Esophagus squamous epithelium (tissue), 5 donors: ENCODE measurements at regions not wholly inside any gene's neighbourhood (a gene's known extent, or its start where the extent isn't known, plus 50 kb on each side); places are given as distances from the start of the nearest gene placed in this dataset.
"Not testable (repeated sequence)": the region's sequence is repeated elsewhere in the genome, so short reads cannot be mapped to it uniquely, and the experiment has no call there.

Experiments used
- DNase-seq: peaks from one replicate; lab custom pipeline; 2025; lab: John Stamatoyannopoulos, UW
- H3K27ac ChIP-seq, 4 donors: fragments of 200-600 bp; sonication (generic); one replicate each; pipeline ENCODE4 v1.5.1; 2016 to 2019; ENCODE audit warnings: mild to moderate bottlenecking in 1 of 4
- H3K27me3 ChIP-seq, 4 donors: fragments of 200-600 bp; sonication (generic); 1 replicate in 3 of 4; 2 replicates in 1 of 4; pipeline versions ENCODE4 v1.5.1 to v1.6.0; 2017 to 2021; ENCODE audit warnings: antibody characterized with exemption in 1 of 4
- H3K36me3 ChIP-seq, 3 donors: fragments of 200-600 bp; sonication (generic); one replicate each; pipeline ENCODE4 v1.5.1; 2016 to 2019
- H3K4me1 ChIP-seq, 3 donors: fragments of 200-600 bp; sonication (generic); one replicate each; pipeline ENCODE4 v1.5.1; 2017 to 2019
- H3K4me3 ChIP-seq, 4 donors: fragments of 200-600 bp; sonication (generic); 1 replicate in 3 of 4; 2 replicates in 1 of 4; pipeline ENCODE4 v1.5.1; 2016 to 2019; ENCODE audit warnings: mild to moderate bottlenecking in 2 of 4, moderate library complexity in 1 of 4
- H3K9me3 ChIP-seq, 3 donors: fragments of 200-600 bp; sonication (generic); one replicate each; pipeline ENCODE4 v1.5.1; 2016 to 2019
- CTCF ChIP-seq, 6 experiments: fragments of 450-650 bp in 4 of 6; fragments of 200-600 bp in 2 of 6; sonication (generic) in 2 of 6; IDR thresholded peaks; one replicate each; pipeline ENCODE4 v1.5.1; 2016 to 2019; ENCODE audit warnings: antibody characterized with exemption in 6 of 6, mild to moderate bottlenecking in 4 of 6, moderate library complexity in 4 of 6
- POLR2A ChIP-seq, 4 donors: fragments of 450-650 bp; IDR thresholded peaks; one replicate each; pipeline ENCODE4 v1.6.1; 2017; ENCODE audit warnings: antibody characterized with exemption in 4 of 4, mild to moderate bottlenecking in 4 of 4, moderate library complexity in 3 of 4
- WGBS, 2 donors: methylation state at CpG; one replicate each; pipeline ENCODE4 v1.1.5; 2018; 5-methylcytosine and 5-hydroxymethylcytosine counted together
- intact Hi-C: fragments of 100-400 bp; cut with DNase I; formaldehyde crosslinking; loops from one replicate; pipeline ENCODE4 v1.15.0; 2022
- donor health status: DM: yes; HTN: yes; CAD: no.

DNA sequence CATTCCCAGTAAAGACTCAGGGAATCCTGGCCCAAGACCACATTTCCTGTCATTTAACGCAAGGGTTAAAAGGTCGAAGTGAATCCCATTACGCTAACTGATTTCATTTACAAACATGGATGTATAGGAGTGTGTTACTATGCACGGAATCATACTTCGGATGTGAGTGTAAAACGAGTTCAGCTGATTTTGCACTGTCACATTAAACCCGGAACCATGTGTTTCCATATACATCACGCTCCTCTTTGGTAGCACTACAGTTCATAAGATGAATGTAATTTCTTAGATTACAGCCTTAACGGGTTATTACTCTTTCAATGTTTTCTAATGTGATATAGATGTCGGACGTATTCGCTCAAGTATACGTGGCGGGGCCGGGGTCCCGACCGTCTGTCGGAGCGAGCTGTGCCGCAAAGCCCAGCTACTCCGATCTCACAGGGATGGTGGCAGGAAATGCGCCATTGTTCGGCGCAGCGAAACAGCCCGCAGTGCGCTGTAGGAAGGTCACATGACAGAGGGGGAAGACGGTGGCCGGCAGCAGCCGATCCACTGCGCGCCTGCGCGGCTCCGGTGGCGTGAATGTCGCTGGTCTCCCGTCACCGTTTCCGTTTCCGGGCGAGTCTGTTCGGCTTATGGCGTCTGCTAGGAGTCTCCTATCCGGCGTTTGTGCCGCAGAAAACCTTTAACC is 97.3 kb downstream of the NPAP1 start:
- peaks cover 0 to 32% (median 5%) of the 10 kb centered on the region in 3 donors for H3K9me3 ChIP-seq
- H3K27ac ChIP-seq, result peak overlapping the region in 1 of 4 donors; percentile 46
- H3K4me1 ChIP-seq, result no peaks in the 10 kb centered on the region
- peak overlapping the region; percentile 16 to 59 (median 38) for H3K4me3 ChIP-seq
- DNase-seq, result no peak
- TF ChIP-seq POLR2A (IDR thresholded peaks at IDR 0.05) (no peak), CTCF (IDR thresholded peaks at IDR 0.05) (no peak)
- WGBS, 2 donors, result 32 to 46% methylated on average over 42 to 45 of the region's 47 CpGs
- peaks cover 0 to 7% (median 0%) of the 10 kb centered on the region in 4 donors for H3K27me3 ChIP-seq
- H3K36me3 ChIP-seq, result no peaks in the 10 kb centered on the region
- intact Hi-C loops, result no loop called here

DNA sequence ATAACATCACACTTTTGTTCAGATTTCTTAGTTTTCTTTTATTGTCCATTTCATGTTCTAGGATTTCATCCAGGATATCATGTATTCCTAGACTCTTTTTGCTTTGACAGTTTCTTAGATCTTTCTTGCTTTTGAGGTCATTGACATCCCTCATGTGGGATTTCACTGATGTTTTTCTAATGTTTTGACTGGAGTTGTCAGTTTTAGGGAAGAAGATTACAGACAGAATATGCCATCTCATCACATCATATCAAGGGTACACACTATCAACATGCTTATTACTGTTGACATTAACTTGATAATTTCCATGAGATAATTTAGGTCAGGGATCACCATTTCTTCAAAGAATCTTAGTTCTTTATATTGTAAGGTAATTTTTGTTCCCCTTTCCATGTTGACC is 101.7 kb downstream of the NPAP1 start:
- TF ChIP-seq CTCF (IDR thresholded peaks at IDR 0.05) (no peak), POLR2A (IDR thresholded peaks at IDR 0.05) (no peak)
- Histone ChIP-seq H3K4me3 (no peak overlapping the region), H3K27ac (no peak overlapping the region), H3K9me3 (peaks cover 0 to 40% (median 5%) of the 10 kb centered on the region in 3 donors), H3K27me3 (no peaks in the 10 kb centered on the region), H3K36me3 (no peaks in the 10 kb centered on the region), H3K4me1 (no peaks in the 10 kb centered on the region)
- intact Hi-C loops, result no loop called here
- DNase-seq, result no peak

DNA sequence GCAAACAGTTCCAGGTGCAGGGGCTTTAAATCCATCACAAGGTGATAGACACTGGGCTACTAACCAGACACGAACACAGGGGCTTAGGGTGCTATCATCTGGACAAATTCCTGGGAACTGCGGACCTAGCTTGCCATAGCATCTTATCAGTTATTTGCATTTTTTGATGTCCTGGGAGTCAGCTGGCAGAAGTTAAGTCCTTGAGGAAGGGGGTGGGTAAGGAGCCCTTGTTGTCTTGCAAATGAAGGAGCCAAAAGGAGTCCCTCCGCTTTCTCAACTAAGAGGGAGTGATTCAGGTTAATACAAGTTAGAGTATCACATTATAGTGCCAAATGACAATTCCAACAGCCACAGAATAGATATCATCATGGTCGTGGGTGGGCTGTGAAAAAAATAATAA is 108.9 kb downstream of the NPAP1 start:
- H3K27me3 ChIP-seq, result no peaks in the 10 kb centered on the region
- 32% methylated on average over 4 of the region's 4 CpGs for WGBS, 2 donors
- intact Hi-C loops, result no loop called here

GRCh38 chr15:24786347-24786746 is 110.8 kb downstream of the NPAP1 start:
- Histone ChIP-seq H3K27ac (no peak overlapping the region), H3K36me3 (no peaks in the 10 kb centered on the region), H3K4me1 (no peaks in the 10 kb centered on the region), H3K27me3 (no peaks in the 10 kb centered on the region), H3K9me3 (peaks cover 0 to 5% (median 0%) of the 10 kb centered on the region in 3 donors), H3K4me3 (no peak overlapping the region)
- TF ChIP-seq CTCF (IDR thresholded peaks at IDR 0.05) (no peak), POLR2A (IDR thresholded peaks at IDR 0.05) (no peak)
- WGBS, 2 donors, result 67 to 71% methylated on average over 1 of the region's 1 CpG
- intact Hi-C loops, result no loop called here
- no peak for DNase-seq

More for the DNA sequence above, 108.9 kb downstream of the NPAP1 start:
- Histone ChIP-seq H3K9me3 (peaks cover 0 to 13% (median 0%) of the 10 kb centered on the region in 3 donors), H3K4me3 (no peak overlapping the region), H3K36me3 (no peaks in the 10 kb centered on the region), H3K27ac (no peak overlapping the region), H3K4me1 (no peaks in the 10 kb centered on the region)
- no peak for DNase-seq
- no peak for TF ChIP-seq CTCF (IDR thresholded peaks at IDR 0.05)
- no peak for TF ChIP-seq POLR2A (IDR thresholded peaks at IDR 0.05)

- H3K4me3 ChIP-seq, H3K36me3 ChIP-seq, H3K27me3 ChIP-seq, H3K27ac ChIP-seq, intact Hi-C loops, DNase-seq, H3K4me1 ChIP-seq: not testable (repeated sequence)
- H3K9me3 ChIP-seq, result peaks cover 0 to 13% (median 0%) of the 10 kb centered on the region in 3 donors
- WGBS, 2 donors, result 59 to 66% methylated on average over 6 of the region's 6 CpGs
These were observed 127.0 kb downstream of the NPAP1 start for GRCh38 chr15:24802624-24803023.
